K562 (cell line): ENCODE measurements at regions not wholly inside any gene's neighbourhood (a gene's known extent, or its start where the extent isn't known, plus 50 kb on each side); places are given as distances from the start of the nearest gene placed in this dataset.

Source experiments
- ATAC-seq: fragments of 200-7000 bp; cut with Tn5 transposase; 3 replicates; pipeline ENCODE4 v1.9.1; 2020; ENCODE audit warnings: moderate library complexity
- BruUV-seq: library from RNA; stranded (reverse); fragments of 400-500 nt; replicated peaks from 2 replicates; lab custom pipeline; 2021; lab: Mats Ljungman, UMichigan
- CTCF ChIA-PET: fragments of 300-600 bp; formaldehyde crosslinking; extraction: SDS; loops from one replicate; lab custom pipeline; 2021; ENCODE audit warnings: low intra/inter-chr PET ratio; lab: Yijun Ruan, JAX
- POLR2A ChIA-PET: fragments of 300-600, 350-650 bp; sonication (Branson Sonifier 250); formaldehyde crosslinking; extraction: SDS; loops from one replicate; lab custom pipeline; 2021; ENCODE audit warnings: antibody characterized with exemption, inconsistent platforms; lab: Yijun Ruan, JAX
- DNase-seq, 4 experiments: peaks; one replicate each; pipeline versions ENCODE4 v3.0.0 to v3.0.0-alpha.2; 2011 to 2018; ENCODE audit warnings: low spot score in 3 of 4, mixed read lengths in 3 of 4; ENCODE audit errors: extremely low read depth in 1 of 4
- FAIRE-seq: peaks from 2 replicates; lab custom pipeline; 2011; peaks lifted over from hg19 to GRCh38; lab: Jason Lieb, UNC
- H2AFZ ChIP-seq: 2 replicates; pipeline ENCODE4 v1.6.0; 2011; ENCODE audit warnings: low read depth, low read length, control low read depth, inconsistent platforms
- H3K27ac ChIP-seq: fragments of 200-600 bp; 3 replicates; pipeline ENCODE4 v1.8.0; 2011; ENCODE audit warnings: low read depth, mild to moderate bottlenecking, control low read depth, inconsistent platforms, low read length, moderate library complexity, mixed read lengths; ENCODE audit errors: extremely low read depth
- H3K27me3 ChIP-seq, 2 experiments: fragments of 300-600 bp in 1 of 2; 2 replicates in 1 of 2; 3 replicates in 1 of 2; pipeline versions ENCODE4 v1.6.0 to v1.8.0; 2011; ENCODE audit warnings: inconsistent platforms in 2 of 2, low read length in 2 of 2, mild to moderate bottlenecking in 1 of 2, mixed read lengths in 1 of 2, moderate library complexity in 1 of 2; ENCODE audit not compliant: control insufficient read depth in 2 of 2, insufficient read depth in 2 of 2
- H3K36me3 ChIP-seq: fragments of 300-600 bp; 3 replicates; pipeline ENCODE4 v1.8.0; 2011; ENCODE audit warnings: mild to moderate bottlenecking, low read length, inconsistent platforms; ENCODE audit not compliant: control insufficient read depth, insufficient read depth
- H3K4me1 ChIP-seq, 2 experiments: fragments of 200-600 bp in 1 of 2; replicated peaks in 1 of 2; 2 replicates in 1 of 2; 3 replicates in 1 of 2; pipeline versions ENCODE4 v1.5.1 to v1.8.0; 2011; ENCODE audit warnings: inconsistent platforms in 2 of 2, low read length in 2 of 2, mild to moderate bottlenecking in 1 of 2, mixed read lengths in 1 of 2, moderate library complexity in 1 of 2; ENCODE audit not compliant: control insufficient read depth in 2 of 2, insufficient read depth in 2 of 2
- H3K4me2 ChIP-seq: 2 replicates; pipeline ENCODE4 v1.6.1; 2011; ENCODE audit warnings: low read length, control low read depth, inconsistent platforms, mixed read lengths; ENCODE audit not compliant: insufficient read depth
- H3K4me3 ChIP-seq: fragments of 200-600 bp; sonication (generic), shearing (Covaris generic); 2 replicates; pipeline ENCODE4 v1.5.1; 2016; ENCODE audit warnings: control low read depth, inconsistent platforms
- H3K79me2 ChIP-seq: fragments of 200-600 bp; 3 replicates; pipeline ENCODE4 v1.8.0; 2011; ENCODE audit warnings: low read length, inconsistent platforms; ENCODE audit not compliant: control insufficient read depth, insufficient read depth
- H3K9ac ChIP-seq, 2 experiments: 2 replicates each; pipeline versions ENCODE4 v1.6.0 to v1.6.1; 2011; ENCODE audit warnings: low read depth in 2 of 2, low read length in 2 of 2, control low read depth in 1 of 2, inconsistent platforms in 1 of 2, mild to moderate bottlenecking in 1 of 2, mixed read lengths in 1 of 2; ENCODE audit not compliant: insufficient read depth in 1 of 2
- H3K9me1 ChIP-seq: one replicate; pipeline ENCODE4 v1.6.0; 2011; ENCODE audit warnings: inconsistent platforms, mild to moderate bottlenecking, low read length, moderate library complexity; ENCODE audit not compliant: control insufficient read depth, insufficient read depth
- H3K9me3 ChIP-seq: replicated peaks from 2 replicates; pipeline ENCODE4 v1.5.1; 2011; ENCODE audit warnings: low read depth, low read length, inconsistent platforms; ENCODE audit not compliant: control insufficient read depth, insufficient read depth
- H4K20me1 ChIP-seq: replicated peaks from 2 replicates; pipeline ENCODE4 v1.6.1; 2011; ENCODE audit warnings: low read length, inconsistent platforms, mixed read lengths; ENCODE audit not compliant: control insufficient read depth, insufficient read depth
- BCOR ChIP-seq: fragments of 450-650 bp; IDR thresholded peaks from 2 replicates; pipeline ENCODE4 v1.6.1; 2016
- CCNT2 ChIP-seq: IDR thresholded peaks from 2 replicates; pipeline ENCODE4 v1.6.1; 2011; ENCODE audit warnings: borderline replicate concordance, low read depth, mild to moderate bottlenecking, moderate library complexity, mixed read lengths, low read length; ENCODE audit not compliant: insufficient read length; ENCODE audit errors: extremely low read depth
- COPS2 ChIP-seq: fragments of 450-650 bp; conservative IDR thresholded peaks from 2 replicates; pipeline ENCODE4 v1.6.1; 2016; ENCODE audit warnings: mild to moderate bottlenecking, moderate library complexity
- ELF2 ChIP-seq: fragments of 250-450 bp; sonication (Bioruptor Pico); IDR thresholded peaks from 2 replicates; pipeline ENCODE4 v1.5.0; 2021; ENCODE audit warnings: mild to moderate bottlenecking
- HDAC1 ChIP-seq, 2 experiments: fragments of 450-650 bp; IDR thresholded peaks; 2 replicates each; pipeline ENCODE4 v1.6.1; 2016 to 2017; ENCODE audit warnings: inconsistent platforms in 1 of 2, mild to moderate bottlenecking in 1 of 2, moderate library complexity in 1 of 2
- HLTF ChIP-seq: fragments of 450-650 bp; IDR thresholded peaks from 2 replicates; pipeline ENCODE4 v1.6.1; 2016
- IRF2 ChIP-seq: sonication (generic); formaldehyde crosslinking; IDR thresholded peaks from 2 replicates; pipeline ENCODE4 v1.8.1; 2022; ENCODE audit warnings: mild to moderate bottlenecking, missing genetic modification reagents
- KDM1A ChIP-seq, 2 experiments: fragments of 450-650 bp; IDR thresholded peaks; 2 replicates each; pipeline ENCODE4 v1.6.1; 2016; ENCODE audit warnings: mild to moderate bottlenecking in 2 of 2
- LARP7 ChIP-seq: fragments of 450-650 bp; IDR thresholded peaks from 2 replicates; pipeline ENCODE4 v1.6.1; 2016
- RBM25 ChIP-seq: fragments of 200-400 bp; formaldehyde crosslinking; IDR thresholded peaks from 2 replicates; pipeline ENCODE4 v1.6.1; 2018; ENCODE audit warnings: low read length, low read depth, moderate library complexity; ENCODE audit not compliant: severe bottlenecking
- SMARCA5 ChIP-seq: fragments of 450-650 bp; IDR thresholded peaks from 2 replicates; pipeline ENCODE4 v1.6.1; 2016
- SRSF1 ChIP-seq: fragments of 200-400 bp; formaldehyde crosslinking; IDR thresholded peaks from 2 replicates; pipeline ENCODE4 v1.6.1; 2017; ENCODE audit warnings: mild to moderate bottlenecking, low read depth, low read length, moderate library complexity
- TRIM28 ChIP-seq: fragments of 450-650 bp; IDR thresholded peaks from 2 replicates; pipeline ENCODE4 v1.6.1; 2017
- VEZF1 ChIP-seq: fragments of 200-800 bp; sonication (Bioruptor generic); IDR thresholded peaks from 2 replicates; pipeline ENCODE4 v1.6.1; 2017; ENCODE audit warnings: missing genetic modification characterization, missing compliant biosample characterization
- ZFP30 ChIP-seq: fragments of 250-450 bp; sonication (Bioruptor Pico); IDR thresholded peaks from 2 replicates; pipeline ENCODE4 v1.8.0; 2022; ENCODE audit warnings: moderate library complexity, mild to moderate bottlenecking, inconsistent platforms, borderline replicate concordance
- ZFP36 ChIP-seq: fragments of 150-350 bp; IDR thresholded peaks from 2 replicates; pipeline ENCODE4 v1.6.1; 2018; ENCODE audit warnings: low read length, low read depth; ENCODE audit not compliant: partially characterized antibody
- ZSCAN32 ChIP-seq: fragments of 450-650 bp; formaldehyde crosslinking; IDR thresholded peaks from 2 replicates; pipeline ENCODE4 v1.4.0; 2020; ENCODE audit warnings: mild to moderate bottlenecking, moderate library complexity
- WGBS: fragments of 100-300 bp; shearing (Covaris generic); methylation state at CpG from one replicate; pipeline ENCODE4 v1.1.6; 2016; ENCODE audit warnings: low coverage, mixed read lengths; ENCODE audit not compliant: insufficient coverage; ENCODE audit errors: missing lambda C conversion rate; 5-methylcytosine and 5-hydroxymethylcytosine counted together
- in situ Hi-C: fragments of 300-500 bp; cut with MboI; formaldehyde crosslinking; loops from 4 replicates; pipeline ENCODE4 v1.15.0; 2018; ENCODE audit warnings: inconsistent platforms, mixed read lengths
- intact Hi-C: fragments of 100-400 bp; cut with micrococcal nuclease; formaldehyde crosslinking; loops from 2 replicates; pipeline ENCODE4 v1.14.2; 2022
- TF ChIP-seq, protein P1 (sequence below): fragments of 450-650 bp; conservative IDR thresholded peaks from 2 replicates; pipeline ENCODE4 v1.6.1; 2016; ENCODE audit warnings: missing genetic modification characterization, low read depth, mild to moderate bottlenecking, control low read depth, missing compliant biosample characterization
- TF ChIP-seq, protein P2 (sequence below): fragments of 250-450 bp; sonication (Bioruptor Pico); IDR thresholded peaks from 2 replicates; pipeline ENCODE4 v1.5.0; 2020; ENCODE audit warnings: mild to moderate bottlenecking

GRCh38 chr12:113643177-113643974 is 171.7 kb upstream of the LHX5 start (continued):
- TF ChIP-seq VEZF1 (CRISPR knock-in tag) = no peak
- peak; percentile 87 for TF ChIP-seq SMARCA5
- no peak for TF ChIP-seq ZFP30 (CRISPR knock-in tag)
- TF ChIP-seq CCNT2 = no peak
- no peak for TF ChIP-seq TRIM28
- TF ChIP-seq KDM1A (IDR thresholded peaks at IDR 0.05) = peak; percentile 73 to 88
- no peak for TF ChIP-seq ZSCAN32
- TF ChIP-seq HDAC1 (IDR thresholded peaks at IDR 0.05) = peak in 1 of 2 experiments; percentile 43; a peak in 1 of 4 replicates
- TF ChIP-seq HLTF = no peak

- in situ Hi-C loops (loop anchor here (10.0 kb wide), 1 partner anchor 448 kb away; no protein-coding TSS in a partner anchor), intact Hi-C loops (loop anchor here (10.0 kb wide), 1 partner anchor 152 kb away; no protein-coding TSS in a partner anchor)
- Histone ChIP-seq H3K4me1 (peaks cover 9 to 27% of the 10 kb centered on the region in 2 experiments; a peak in 4 of 5 replicates), H3K27ac (no peak overlapping the region), H3K9ac (no peak overlapping the region), H2AFZ (no peak overlapping the region), H3K79me2 (no peaks in the 10 kb centered on the region), H3K4me2 (no peak overlapping the region), H4K20me1 (no peaks in the 10 kb centered on the region), H3K27me3 (no peaks in the 10 kb centered on the region), H3K36me3 (no peaks in the 10 kb centered on the region), H3K4me3 (no peak overlapping the region), H3K9me3 (no peaks in the 10 kb centered on the region), H3K9me1 (no peaks in the 10 kb centered on the region)
- ChIA-PET CTCF (no interaction called here), POLR2A (no interaction called here)
- no peak for ATAC-seq
- FAIRE-seq = no peak
- DNase-seq = no peak
- no TSS peak for BruUV-seq
- 8% methylated on average over 2 of the region's 2 CpGs for WGBS
- TF ChIP-seq BCOR (peak; percentile 73), KDM1A (IDR thresholded peaks at IDR 0.05) (peak in 1 of 2 experiments; percentile 58; a peak in 2 of 4 replicates), SRSF1 (no peak), LARP7 (no peak), IRF2 (CRISPR knock-in tag) (no peak), COPS2 (no peak), ELF2 (CRISPR knock-in tag) (no peak), ZFP36 (peak; percentile 55), RBM25 (peak; percentile 74)
- TF ChIP-seq, protein P1, sequence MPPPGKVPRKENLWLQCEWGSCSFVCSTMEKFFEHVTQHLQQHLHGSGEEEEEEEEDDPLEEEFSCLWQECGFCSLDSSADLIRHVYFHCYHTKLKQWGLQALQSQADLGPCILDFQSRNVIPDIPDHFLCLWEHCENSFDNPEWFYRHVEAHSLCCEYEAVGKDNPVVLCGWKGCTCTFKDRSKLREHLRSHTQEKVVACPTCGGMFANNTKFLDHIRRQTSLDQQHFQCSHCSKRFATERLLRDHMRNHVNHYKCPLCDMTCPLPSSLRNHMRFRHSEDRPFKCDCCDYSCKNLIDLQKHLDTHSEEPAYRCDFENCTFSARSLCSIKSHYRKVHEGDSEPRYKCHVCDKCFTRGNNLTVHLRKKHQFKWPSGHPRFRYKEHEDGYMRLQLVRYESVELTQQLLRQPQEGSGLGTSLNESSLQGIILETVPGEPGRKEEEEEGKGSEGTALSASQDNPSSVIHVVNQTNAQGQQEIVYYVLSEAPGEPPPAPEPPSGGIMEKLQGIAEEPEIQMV = no peak
- TF ChIP-seq, protein P2, sequence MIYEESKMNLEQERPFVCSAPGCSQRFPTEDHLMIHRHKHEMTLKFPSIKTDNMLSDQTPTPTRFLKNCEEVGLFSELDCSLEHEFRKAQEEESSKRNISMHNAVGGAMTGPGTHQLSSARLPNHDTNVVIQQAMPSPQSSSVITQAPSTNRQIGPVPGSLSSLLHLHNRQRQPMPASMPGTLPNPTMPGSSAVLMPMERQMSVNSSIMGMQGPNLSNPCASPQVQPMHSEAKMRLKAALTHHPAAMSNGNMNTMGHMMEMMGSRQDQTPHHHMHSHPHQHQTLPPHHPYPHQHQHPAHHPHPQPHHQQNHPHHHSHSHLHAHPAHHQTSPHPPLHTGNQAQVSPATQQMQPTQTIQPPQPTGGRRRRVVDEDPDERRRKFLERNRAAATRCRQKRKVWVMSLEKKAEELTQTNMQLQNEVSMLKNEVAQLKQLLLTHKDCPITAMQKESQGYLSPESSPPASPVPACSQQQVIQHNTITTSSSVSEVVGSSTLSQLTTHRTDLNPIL = no peak
These were observed 171.0 kb upstream of the LHX5 start for GRCh38 chr12:113642672-113643071.
